SK-N-SH (cell line): ENCODE measurements at regions not wholly inside any gene's neighbourhood (a gene's known extent, or its start where the extent isn't known, plus 50 kb on each side); places are given as distances from the start of the nearest gene placed in this dataset.

Experiments
- CTCF ChIP-seq: fragments of 200-600 bp; sonication (generic); IDR thresholded peaks from 2 replicates; pipeline ENCODE4 v1.6.1; 2017; ENCODE audit warnings: antibody characterized with exemption, mild to moderate bottlenecking, moderate library complexity
- FOXM1 ChIP-seq: IDR thresholded peaks from 2 replicates; pipeline ENCODE4 v1.4.0; 2012; ENCODE audit warnings: low read depth, mild to moderate bottlenecking
- GABPA ChIP-seq: IDR thresholded peaks from 2 replicates; pipeline ENCODE4 v1.4.0; 2012; ENCODE audit warnings: low read depth, mild to moderate bottlenecking
- NRF1 ChIP-seq: IDR thresholded peaks from 2 replicates; pipeline ENCODE4 v1.6.1; 2012; ENCODE audit warnings: low read depth, mild to moderate bottlenecking, low read length
- POLR2AphosphoS5 ChIP-seq: IDR thresholded peaks from 2 replicates; pipeline ENCODE4 v1.6.1; 2012; ENCODE audit warnings: low read depth, low read length
- TAF1 ChIP-seq: IDR thresholded peaks from 2 replicates; pipeline ENCODE4 v1.6.1; 2012; ENCODE audit warnings: low read depth, mild to moderate bottlenecking, low read length, moderate library complexity, borderline replicate concordance
- TCF12 ChIP-seq: IDR thresholded peaks from 2 replicates; pipeline ENCODE4 v1.4.0; 2012
- TEAD4 ChIP-seq: IDR thresholded peaks from 2 replicates; pipeline ENCODE4 v1.4.0; 2012; ENCODE audit warnings: mild to moderate bottlenecking, borderline replicate concordance; ENCODE audit not compliant: insufficient read depth
- TF ChIP-seq, protein P1 (sequence below): IDR thresholded peaks from 2 replicates; pipeline ENCODE4 v1.4.0; 2012; ENCODE audit warnings: low read depth
- TF ChIP-seq, protein P2 (sequence below): IDR thresholded peaks from 2 replicates; pipeline ENCODE4 v1.6.1; 2012; ENCODE audit warnings: mild to moderate bottlenecking, low read depth, low read length, moderate library complexity

DNA sequence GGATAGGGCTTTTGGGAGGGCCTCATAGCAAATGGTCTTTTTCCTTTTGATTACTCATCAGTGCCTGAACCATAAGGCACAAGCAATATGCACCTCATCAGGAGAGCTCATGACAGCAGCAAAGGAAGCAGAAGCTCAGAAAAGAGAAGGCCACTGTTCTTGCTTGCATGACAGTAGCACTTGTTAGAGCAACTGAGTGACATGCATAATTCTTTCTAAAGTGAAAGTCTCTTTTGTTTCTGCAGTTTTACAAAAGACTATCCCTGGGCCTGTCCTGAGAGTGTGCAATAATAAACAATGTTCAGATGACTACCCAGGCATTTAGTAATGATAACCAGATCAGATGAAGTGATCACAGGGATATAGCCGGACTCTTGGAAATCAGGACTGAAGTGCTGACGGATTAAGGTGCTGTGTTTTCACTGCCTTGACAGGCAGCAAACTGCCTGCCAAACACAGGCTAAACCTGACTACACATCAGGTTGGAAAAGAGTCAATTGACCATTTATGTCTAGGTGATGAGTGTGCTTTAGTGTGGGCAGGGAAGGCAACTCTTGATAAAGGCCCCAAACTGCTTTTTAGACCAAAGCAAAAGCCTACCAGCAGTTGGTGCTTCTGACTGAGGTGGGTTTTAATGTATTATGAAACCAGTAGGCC is 1860.3 kb downstream of the TP53TG3F start:
- no peak for TF ChIP-seq TAF1
- TF ChIP-seq CTCF = no peak
- no peak for TF ChIP-seq NRF1
- TF ChIP-seq GABPA = no peak
- no peak for TF ChIP-seq POLR2AphosphoS5
- no peak for TF ChIP-seq TEAD4
- no peak for TF ChIP-seq TCF12
- TF ChIP-seq FOXM1 = no peak
- TF ChIP-seq, protein P1, sequence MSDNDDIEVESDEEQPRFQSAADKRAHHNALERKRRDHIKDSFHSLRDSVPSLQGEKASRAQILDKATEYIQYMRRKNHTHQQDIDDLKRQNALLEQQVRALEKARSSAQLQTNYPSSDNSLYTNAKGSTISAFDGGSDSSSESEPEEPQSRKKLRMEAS = no peak
- TF ChIP-seq, protein P2, sequence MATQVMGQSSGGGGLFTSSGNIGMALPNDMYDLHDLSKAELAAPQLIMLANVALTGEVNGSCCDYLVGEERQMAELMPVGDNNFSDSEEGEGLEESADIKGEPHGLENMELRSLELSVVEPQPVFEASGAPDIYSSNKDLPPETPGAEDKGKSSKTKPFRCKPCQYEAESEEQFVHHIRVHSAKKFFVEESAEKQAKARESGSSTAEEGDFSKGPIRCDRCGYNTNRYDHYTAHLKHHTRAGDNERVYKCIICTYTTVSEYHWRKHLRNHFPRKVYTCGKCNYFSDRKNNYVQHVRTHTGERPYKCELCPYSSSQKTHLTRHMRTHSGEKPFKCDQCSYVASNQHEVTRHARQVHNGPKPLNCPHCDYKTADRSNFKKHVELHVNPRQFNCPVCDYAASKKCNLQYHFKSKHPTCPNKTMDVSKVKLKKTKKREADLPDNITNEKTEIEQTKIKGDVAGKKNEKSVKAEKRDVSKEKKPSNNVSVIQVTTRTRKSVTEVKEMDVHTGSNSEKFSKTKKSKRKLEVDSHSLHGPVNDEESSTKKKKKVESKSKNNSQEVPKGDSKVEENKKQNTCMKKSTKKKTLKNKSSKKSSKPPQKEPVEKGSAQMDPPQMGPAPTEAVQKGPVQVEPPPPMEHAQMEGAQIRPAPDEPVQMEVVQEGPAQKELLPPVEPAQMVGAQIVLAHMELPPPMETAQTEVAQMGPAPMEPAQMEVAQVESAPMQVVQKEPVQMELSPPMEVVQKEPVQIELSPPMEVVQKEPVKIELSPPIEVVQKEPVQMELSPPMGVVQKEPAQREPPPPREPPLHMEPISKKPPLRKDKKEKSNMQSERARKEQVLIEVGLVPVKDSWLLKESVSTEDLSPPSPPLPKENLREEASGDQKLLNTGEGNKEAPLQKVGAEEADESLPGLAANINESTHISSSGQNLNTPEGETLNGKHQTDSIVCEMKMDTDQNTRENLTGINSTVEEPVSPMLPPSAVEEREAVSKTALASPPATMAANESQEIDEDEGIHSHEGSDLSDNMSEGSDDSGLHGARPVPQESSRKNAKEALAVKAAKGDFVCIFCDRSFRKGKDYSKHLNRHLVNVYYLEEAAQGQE = no peak
